ENCODE measurements at regions not wholly inside any gene's neighbourhood (a gene's known extent, or its start where the extent isn't known, plus 50 kb on each side); places are given as distances from the start of the nearest gene placed in this dataset.

DNA sequence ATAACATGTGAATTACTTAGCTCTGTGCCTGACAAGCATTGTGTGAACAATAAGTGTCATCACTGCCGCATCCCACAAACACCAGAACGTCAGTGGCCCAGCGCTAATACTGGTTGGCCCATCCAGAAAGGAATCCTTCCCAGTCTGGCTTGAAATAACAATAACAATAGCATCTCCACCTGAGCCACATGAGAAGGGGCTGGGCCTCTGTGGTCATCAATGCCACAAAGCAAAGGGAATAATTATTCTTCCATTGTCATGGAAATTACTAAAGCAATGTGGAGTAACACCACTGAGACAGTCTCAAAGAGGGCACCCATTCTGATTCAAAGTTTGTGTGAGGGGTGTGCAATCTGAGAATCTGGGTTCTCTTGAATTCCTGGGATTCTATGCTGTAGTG, 105.7 kb upstream of the INHBA start:
- H3K4me3 ChIP-seq (ENCODE audit: low read length in 2 of 2): no peak overlapping the region
- H3K36me3 ChIP-seq (ENCODE audit: control insufficient read depth in 2 of 2, insufficient read depth in 2 of 2, low read length in 2 of 2): no peaks in the 10 kb centered on the region
- H3K9ac ChIP-seq (ENCODE audit: low read depth in 1 of 2, low read length in 2 of 2): no peak overlapping the region
- no peaks in the 10 kb centered on the region for H3K4me1 ChIP-seq (ENCODE audit: control insufficient read depth in 2 of 2, insufficient read depth in 2 of 2, low read length in 2 of 2)
- H3K27ac ChIP-seq (ENCODE audit: low read depth in 2 of 2, low read length in 2 of 2): no peak overlapping the region
- no peaks in the 10 kb centered on the region for H3K27me3 ChIP-seq (ENCODE audit: control insufficient read depth in 2 of 2, insufficient read depth in 2 of 2, low read length in 2 of 2)
- H3K9me3 ChIP-seq (ENCODE audit: control insufficient read depth in 2 of 2, low read length in 2 of 2): no peaks in the 10 kb centered on the region

DNA sequence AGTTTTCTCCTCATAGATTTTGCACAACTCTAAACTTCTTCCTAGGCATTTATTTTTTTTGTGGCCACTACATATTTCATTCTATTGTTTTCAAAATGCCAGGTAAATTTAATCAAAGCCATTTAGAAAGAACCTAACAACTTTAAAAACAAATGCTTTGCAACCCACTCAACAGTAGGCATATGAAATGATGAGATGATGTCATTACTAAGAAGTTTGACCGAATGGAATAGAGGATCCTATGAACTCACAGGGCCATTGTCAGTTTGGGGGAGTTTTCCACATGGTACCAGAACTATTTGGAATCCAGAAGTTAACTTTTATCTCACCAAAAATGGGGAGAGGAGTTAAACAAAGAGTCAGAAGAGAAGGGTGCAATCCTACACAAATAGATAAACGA, 100.7 kb upstream of the INHBA start:
- Histone ChIP-seq H3K36me3 (ENCODE audit: control insufficient read depth in 2 of 2, insufficient read depth in 2 of 2, low read length in 2 of 2) (no peaks in the 10 kb centered on the region), H3K9ac (ENCODE audit: low read depth in 1 of 2, low read length in 2 of 2) (no peak overlapping the region), H3K4me3 (ENCODE audit: low read length in 2 of 2) (no peak overlapping the region), H3K9me3 (ENCODE audit: control insufficient read depth in 2 of 2, low read length in 2 of 2) (no peaks in the 10 kb centered on the region), H3K27ac (ENCODE audit: low read depth in 2 of 2, low read length in 2 of 2) (no peak overlapping the region), H3K4me1 (ENCODE audit: control insufficient read depth in 2 of 2, insufficient read depth in 2 of 2, low read length in 2 of 2) (no peaks in the 10 kb centered on the region), H3K27me3 (ENCODE audit: control insufficient read depth in 2 of 2, insufficient read depth in 2 of 2, low read length in 2 of 2) (no peaks in the 10 kb centered on the region)

DNA sequence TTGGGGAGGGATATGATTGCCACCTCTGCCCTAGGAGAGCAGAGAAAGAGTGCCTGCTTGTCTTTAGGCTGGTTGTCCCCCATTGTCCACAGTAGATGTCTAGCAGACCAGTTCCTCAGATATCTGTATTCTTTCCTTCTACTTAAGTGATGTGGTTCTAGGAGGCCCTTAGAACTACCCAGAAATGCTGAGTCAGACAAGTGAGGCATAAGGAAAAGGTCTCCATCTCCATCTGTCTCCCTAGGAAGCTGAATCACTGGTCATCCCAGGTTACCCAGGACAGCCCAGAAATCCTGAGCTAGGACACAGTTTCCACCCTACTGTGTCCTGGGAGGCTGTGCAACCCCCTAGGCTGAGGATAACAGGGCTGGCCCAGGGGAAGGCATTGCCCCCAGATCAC, 93.4 kb upstream of the INHBA start:
- Histone ChIP-seq H3K9me3 (ENCODE audit: control insufficient read depth in 2 of 2, low read length in 2 of 2) (no peaks in the 10 kb centered on the region), H3K4me1 (ENCODE audit: control insufficient read depth in 2 of 2, insufficient read depth in 2 of 2, low read length in 2 of 2) (no peaks in the 10 kb centered on the region), H3K36me3 (ENCODE audit: control insufficient read depth in 2 of 2, insufficient read depth in 2 of 2, low read length in 2 of 2) (no peaks in the 10 kb centered on the region), H3K4me3 (ENCODE audit: low read length in 2 of 2) (no peak overlapping the region), H3K9ac (ENCODE audit: low read depth in 1 of 2, low read length in 2 of 2) (no peak overlapping the region), H3K27ac (ENCODE audit: low read depth in 2 of 2, low read length in 2 of 2) (no peak overlapping the region), H3K27me3 (ENCODE audit: control insufficient read depth in 2 of 2, insufficient read depth in 2 of 2, low read length in 2 of 2) (no peaks in the 10 kb centered on the region)

GRCh38 chr7:41795276-41795833, 92.5 kb upstream of the INHBA start:
- H3K9ac ChIP-seq (ENCODE audit: low read depth in 1 of 2, low read length in 2 of 2): no peak overlapping the region
- H3K27me3 ChIP-seq (ENCODE audit: control insufficient read depth in 2 of 2, insufficient read depth in 2 of 2, low read length in 2 of 2): no peaks in the 10 kb centered on the region
- no peaks in the 10 kb centered on the region for H3K4me1 ChIP-seq (ENCODE audit: control insufficient read depth in 2 of 2, insufficient read depth in 2 of 2, low read length in 2 of 2)
- no peaks in the 10 kb centered on the region for H3K36me3 ChIP-seq (ENCODE audit: control insufficient read depth in 2 of 2, insufficient read depth in 2 of 2, low read length in 2 of 2)
- H3K27ac ChIP-seq (ENCODE audit: low read depth in 2 of 2, low read length in 2 of 2): no peak overlapping the region
- H3K9me3 ChIP-seq (ENCODE audit: control insufficient read depth in 2 of 2, low read length in 2 of 2): no peaks in the 10 kb centered on the region
- no peak overlapping the region for H3K4me3 ChIP-seq (ENCODE audit: low read length in 2 of 2)

GRCh38 chr7:41793556-41793955, 90.7 kb upstream of the INHBA start:
- Histone ChIP-seq H3K9me3 (ENCODE audit: control insufficient read depth in 2 of 2, low read length in 2 of 2) (no peaks in the 10 kb centered on the region), H3K27me3 (ENCODE audit: control insufficient read depth in 2 of 2, insufficient read depth in 2 of 2, low read length in 2 of 2) (no peaks in the 10 kb centered on the region)

GRCh38 chr7:41792120-41792519, 89.2 kb upstream of the INHBA start:
- H3K4me3 ChIP-seq (ENCODE audit: low read length in 2 of 2): no peak overlapping the region
- H3K36me3 ChIP-seq (ENCODE audit: control insufficient read depth in 2 of 2, insufficient read depth in 2 of 2, low read length in 2 of 2): no peaks in the 10 kb centered on the region
- H3K27ac ChIP-seq (ENCODE audit: low read depth in 2 of 2, low read length in 2 of 2): no peak overlapping the region
- no peaks in the 10 kb centered on the region for H3K9me3 ChIP-seq (ENCODE audit: control insufficient read depth in 2 of 2, low read length in 2 of 2)
- no peaks in the 10 kb centered on the region for H3K27me3 ChIP-seq (ENCODE audit: control insufficient read depth in 2 of 2, insufficient read depth in 2 of 2, low read length in 2 of 2)
- no peak overlapping the region for H3K9ac ChIP-seq (ENCODE audit: low read depth in 1 of 2, low read length in 2 of 2)
- H3K4me1 ChIP-seq (ENCODE audit: control insufficient read depth in 2 of 2, insufficient read depth in 2 of 2, low read length in 2 of 2): no peaks in the 10 kb centered on the region

More at GRCh38 chr7:41793556-41793955, 90.7 kb upstream of the INHBA start:
- Histone ChIP-seq H3K27ac (ENCODE audit: low read depth in 2 of 2, low read length in 2 of 2) (no peak overlapping the region), H3K4me3 (ENCODE audit: low read length in 2 of 2) (no peak overlapping the region), H3K9ac (ENCODE audit: low read depth in 1 of 2, low read length in 2 of 2) (no peak overlapping the region), H3K36me3 (ENCODE audit: control insufficient read depth in 2 of 2, insufficient read depth in 2 of 2, low read length in 2 of 2) (no peaks in the 10 kb centered on the region), H3K4me1 (ENCODE audit: control insufficient read depth in 2 of 2, insufficient read depth in 2 of 2, low read length in 2 of 2) (no peaks in the 10 kb centered on the region)

DNA sequence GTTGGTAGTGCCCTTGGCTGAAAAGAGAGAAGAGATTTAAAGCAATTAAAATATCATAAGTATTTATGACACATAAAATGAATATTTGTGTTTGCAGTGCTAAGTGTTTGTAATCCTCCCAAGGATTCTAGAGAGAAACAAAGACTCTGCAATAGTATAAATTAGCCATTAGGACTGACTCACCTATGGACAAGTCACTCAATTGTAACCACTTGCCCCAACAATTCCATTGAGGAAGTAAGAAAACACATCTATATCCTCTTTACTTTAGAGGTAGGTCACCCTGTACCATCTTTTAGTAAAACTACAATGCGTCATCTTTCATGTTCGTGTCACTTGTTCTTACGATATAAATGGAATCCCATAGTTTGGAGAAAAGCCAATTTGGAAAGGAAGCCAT, 85.7 kb upstream of the INHBA start:
- Histone ChIP-seq H3K4me3 (ENCODE audit: low read length in 2 of 2) (no peak overlapping the region), H3K27ac (ENCODE audit: low read depth in 2 of 2, low read length in 2 of 2) (no peak overlapping the region), H3K36me3 (ENCODE audit: control insufficient read depth in 2 of 2, insufficient read depth in 2 of 2, low read length in 2 of 2) (no peaks in the 10 kb centered on the region), H3K27me3 (ENCODE audit: control insufficient read depth in 2 of 2, insufficient read depth in 2 of 2, low read length in 2 of 2) (no peaks in the 10 kb centered on the region), H3K9ac (ENCODE audit: low read depth in 1 of 2, low read length in 2 of 2) (no peak overlapping the region), H3K4me1 (ENCODE audit: control insufficient read depth in 2 of 2, insufficient read depth in 2 of 2, low read length in 2 of 2) (no peaks in the 10 kb centered on the region), H3K9me3 (ENCODE audit: control insufficient read depth in 2 of 2, low read length in 2 of 2) (no peaks in the 10 kb centered on the region)

DNA sequence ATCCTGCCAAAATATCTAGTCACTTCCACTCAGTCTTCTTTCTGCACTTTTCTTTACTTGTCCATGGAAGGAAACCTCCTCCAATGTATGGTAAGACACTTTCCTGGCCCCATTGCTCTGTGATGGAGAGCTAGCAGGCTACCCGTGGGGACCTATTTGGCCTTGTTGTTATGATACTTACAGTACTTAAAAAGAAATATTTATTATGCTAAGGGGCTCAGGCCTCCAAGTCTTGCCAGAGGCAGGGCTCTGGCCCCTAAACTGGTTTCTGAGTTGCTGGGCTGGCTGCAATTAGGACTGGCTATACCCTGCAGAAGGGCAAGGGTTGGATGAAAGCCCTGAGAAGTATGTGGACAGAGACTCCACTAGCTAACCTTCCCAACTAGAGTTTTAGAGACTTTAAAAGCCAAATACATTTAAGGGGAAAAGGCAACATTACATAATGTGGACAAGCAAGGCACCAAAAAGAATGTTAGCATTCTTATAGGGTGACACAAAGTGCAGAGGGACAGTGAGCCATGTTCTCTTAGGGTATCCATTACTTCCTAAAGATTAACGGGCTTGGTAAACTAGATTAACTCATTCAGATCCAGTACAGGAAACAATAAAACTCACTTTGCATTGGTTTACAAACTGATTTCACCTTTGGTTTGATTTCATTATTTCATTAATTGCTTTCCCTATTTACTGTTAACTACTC, 84.9 kb upstream of the INHBA start:
- no peak overlapping the region for H3K27ac ChIP-seq (ENCODE audit: low read depth in 2 of 2, low read length in 2 of 2)
- no peak overlapping the region for H3K9ac ChIP-seq (ENCODE audit: low read depth in 1 of 2, low read length in 2 of 2)
- H3K4me3 ChIP-seq (ENCODE audit: low read length in 2 of 2): no peak overlapping the region
- no peaks in the 10 kb centered on the region for H3K36me3 ChIP-seq (ENCODE audit: control insufficient read depth in 2 of 2, insufficient read depth in 2 of 2, low read length in 2 of 2)
- H3K9me3 ChIP-seq (ENCODE audit: control insufficient read depth in 2 of 2, low read length in 2 of 2): no peaks in the 10 kb centered on the region
- H3K4me1 ChIP-seq (ENCODE audit: control insufficient read depth in 2 of 2, insufficient read depth in 2 of 2, low read length in 2 of 2): no peaks in the 10 kb centered on the region
- H3K27me3 ChIP-seq (ENCODE audit: control insufficient read depth in 2 of 2, insufficient read depth in 2 of 2, low read length in 2 of 2): no peaks in the 10 kb centered on the region

DNA sequence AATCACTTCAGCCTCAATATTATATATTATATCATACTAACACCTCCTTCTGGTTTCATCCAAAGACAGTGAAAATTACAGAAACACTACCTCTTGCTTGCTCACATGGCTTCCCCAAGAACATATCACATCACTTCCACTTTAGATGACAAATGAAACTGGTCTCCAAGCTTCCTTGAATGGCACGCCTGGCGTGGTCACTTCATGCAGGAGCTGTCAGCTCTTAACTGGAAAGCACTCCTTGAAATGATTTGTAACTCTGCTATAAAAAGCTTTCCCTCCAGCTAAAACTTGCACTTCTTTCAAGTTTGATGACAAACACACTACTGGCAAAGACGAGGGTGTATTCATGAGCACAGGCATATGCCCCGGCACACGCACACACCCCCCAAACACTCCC, 84.1 kb upstream of the INHBA start:
- H3K4me1 ChIP-seq (ENCODE audit: control insufficient read depth in 2 of 2, insufficient read depth in 2 of 2, low read length in 2 of 2): no peaks in the 10 kb centered on the region
- no peaks in the 10 kb centered on the region for H3K36me3 ChIP-seq (ENCODE audit: control insufficient read depth in 2 of 2, insufficient read depth in 2 of 2, low read length in 2 of 2)
- H3K4me3 ChIP-seq (ENCODE audit: low read length in 2 of 2): no peak overlapping the region
- H3K27ac ChIP-seq (ENCODE audit: low read depth in 2 of 2, low read length in 2 of 2): no peak overlapping the region
- H3K27me3 ChIP-seq (ENCODE audit: control insufficient read depth in 2 of 2, insufficient read depth in 2 of 2, low read length in 2 of 2): no peaks in the 10 kb centered on the region
- H3K9ac ChIP-seq (ENCODE audit: low read depth in 1 of 2, low read length in 2 of 2): no peak overlapping the region
- no peaks in the 10 kb centered on the region for H3K9me3 ChIP-seq (ENCODE audit: control insufficient read depth in 2 of 2, low read length in 2 of 2)

DNA sequence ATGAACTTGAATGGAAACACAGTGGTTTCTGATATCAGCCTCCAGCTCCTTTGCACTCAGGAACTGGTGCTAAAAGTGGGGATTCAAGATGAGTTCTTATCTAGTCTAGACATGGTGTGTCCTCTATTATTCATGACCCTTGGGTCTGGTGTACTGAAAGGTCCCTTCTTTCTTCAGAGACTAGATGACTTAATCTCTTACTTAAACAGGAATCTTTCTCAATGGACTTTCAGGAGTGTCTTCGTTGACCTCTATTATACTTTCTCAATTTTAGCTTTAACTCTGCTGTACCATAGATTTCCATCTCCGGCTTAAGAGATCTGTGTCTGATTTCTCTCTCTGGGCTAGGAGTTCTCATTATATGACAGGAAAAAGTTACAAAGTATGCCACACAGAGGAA, 83.5 kb upstream of the INHBA start:
- Histone ChIP-seq H3K27me3 (ENCODE audit: control insufficient read depth in 2 of 2, insufficient read depth in 2 of 2, low read length in 2 of 2) (no peaks in the 10 kb centered on the region), H3K4me1 (ENCODE audit: control insufficient read depth in 2 of 2, insufficient read depth in 2 of 2, low read length in 2 of 2) (no peaks in the 10 kb centered on the region), H3K4me3 (ENCODE audit: low read length in 2 of 2) (no peak overlapping the region), H3K36me3 (ENCODE audit: control insufficient read depth in 2 of 2, insufficient read depth in 2 of 2, low read length in 2 of 2) (no peaks in the 10 kb centered on the region), H3K27ac (ENCODE audit: low read depth in 2 of 2, low read length in 2 of 2) (no peak overlapping the region), H3K9me3 (ENCODE audit: control insufficient read depth in 2 of 2, low read length in 2 of 2) (no peaks in the 10 kb centered on the region), H3K9ac (ENCODE audit: low read depth in 1 of 2, low read length in 2 of 2) (no peak overlapping the region)
